ENCODE measurements at regions not wholly inside any gene's neighbourhood (a gene's known extent, or its start where the extent isn't known, plus 50 kb on each side); places are given as distances from the start of the nearest gene placed in this dataset.

DNA sequence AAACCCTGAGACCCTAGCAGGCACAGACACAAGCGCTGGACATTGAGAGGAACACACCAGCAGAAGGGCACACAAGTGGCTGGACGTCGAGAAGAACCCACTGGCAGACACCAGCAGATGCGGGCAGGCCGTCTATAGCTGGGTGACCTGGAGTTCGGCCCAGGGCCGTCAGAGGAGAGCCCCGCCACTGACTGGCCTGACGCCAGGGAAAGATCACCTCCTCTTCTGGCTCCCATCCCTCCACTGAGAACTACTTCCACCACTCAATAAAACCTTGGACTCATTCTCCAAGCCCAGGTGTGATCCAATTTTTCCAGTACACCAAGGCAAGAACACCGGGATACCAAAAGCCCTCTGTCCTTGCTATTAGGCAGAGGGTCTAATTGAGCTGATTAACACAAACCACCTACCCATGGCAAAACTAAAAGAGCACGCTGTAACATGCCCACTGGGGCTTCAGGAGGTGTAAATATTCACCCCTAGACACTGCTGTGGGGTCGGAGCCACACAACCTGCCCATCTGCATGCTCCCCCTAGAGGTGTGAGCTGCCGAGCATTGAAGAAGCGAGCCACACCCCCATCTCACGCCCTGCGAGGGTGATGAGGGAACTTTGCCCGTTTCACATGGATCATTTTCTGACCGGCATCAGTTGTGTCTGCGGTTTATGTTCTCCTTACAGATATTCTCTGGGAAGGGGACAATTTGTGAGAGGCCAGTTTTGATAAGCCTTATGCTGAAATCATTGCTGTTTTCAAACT, 104.8 kb downstream of the HLX start:
- no peak for DNase-seq

DNA sequence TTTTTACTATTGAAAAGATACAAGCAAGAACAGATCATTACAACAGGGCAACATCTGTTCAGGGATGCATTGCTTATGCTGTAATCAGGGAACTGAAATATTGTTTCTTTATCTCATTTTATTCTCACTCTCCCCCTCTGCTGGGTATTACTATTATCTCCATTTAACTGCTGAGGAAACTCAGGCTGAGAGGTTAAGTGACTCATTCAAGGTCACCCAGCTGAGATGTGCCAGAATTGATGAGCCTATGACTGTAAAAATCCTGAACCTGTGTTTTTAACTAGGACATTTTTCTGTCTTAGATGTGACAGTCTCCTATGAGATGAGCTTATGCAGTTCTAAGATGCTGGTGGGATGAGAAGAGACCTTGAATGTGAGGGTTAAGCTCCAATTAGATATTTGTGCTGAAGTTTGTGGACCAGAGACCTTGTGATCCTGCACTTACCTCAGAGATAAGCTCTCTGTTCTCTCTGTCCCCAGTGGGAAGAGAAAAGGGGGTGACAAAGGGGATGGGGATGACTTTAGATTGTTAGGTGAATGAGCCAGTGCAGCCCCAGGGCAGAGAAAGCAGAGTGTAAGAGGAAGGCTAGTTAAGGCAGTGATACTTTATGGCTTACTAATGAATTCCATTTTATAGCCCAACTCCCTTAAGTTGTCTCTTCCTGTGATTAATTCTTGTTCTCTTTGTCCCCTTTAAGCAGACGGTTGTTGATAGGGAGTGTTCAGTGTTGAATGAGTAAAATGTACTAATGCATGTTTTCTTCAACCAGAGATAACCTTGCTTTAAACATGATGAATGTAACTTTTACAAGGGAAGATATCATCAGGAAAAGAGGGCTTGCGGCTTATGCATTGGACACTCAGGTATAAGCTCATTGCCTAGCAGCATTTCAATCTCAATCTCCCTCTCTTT, 111.4 kb downstream of the HLX start:
- peak; percentile 81 for DNase-seq

DNA sequence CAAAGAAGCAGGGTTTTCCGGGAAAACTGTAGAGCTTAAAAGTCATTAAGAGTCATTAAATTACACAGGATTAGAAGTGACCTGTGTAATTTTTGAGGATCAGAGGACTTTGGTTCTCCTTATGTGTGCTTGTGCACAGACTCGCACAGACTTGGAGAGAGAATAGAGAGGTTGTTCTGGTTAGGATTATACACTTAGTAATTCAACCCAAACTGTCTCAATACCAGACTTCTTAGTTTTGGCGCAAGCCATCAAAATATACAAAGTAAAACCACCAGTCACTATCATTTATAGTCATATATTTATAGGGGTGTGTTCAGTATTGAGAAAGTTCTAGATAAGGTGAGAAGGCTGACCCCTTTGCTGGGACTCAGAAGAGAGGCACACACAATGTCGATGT, 112.3 kb downstream of the HLX start:
- no peak for DNase-seq

DNA sequence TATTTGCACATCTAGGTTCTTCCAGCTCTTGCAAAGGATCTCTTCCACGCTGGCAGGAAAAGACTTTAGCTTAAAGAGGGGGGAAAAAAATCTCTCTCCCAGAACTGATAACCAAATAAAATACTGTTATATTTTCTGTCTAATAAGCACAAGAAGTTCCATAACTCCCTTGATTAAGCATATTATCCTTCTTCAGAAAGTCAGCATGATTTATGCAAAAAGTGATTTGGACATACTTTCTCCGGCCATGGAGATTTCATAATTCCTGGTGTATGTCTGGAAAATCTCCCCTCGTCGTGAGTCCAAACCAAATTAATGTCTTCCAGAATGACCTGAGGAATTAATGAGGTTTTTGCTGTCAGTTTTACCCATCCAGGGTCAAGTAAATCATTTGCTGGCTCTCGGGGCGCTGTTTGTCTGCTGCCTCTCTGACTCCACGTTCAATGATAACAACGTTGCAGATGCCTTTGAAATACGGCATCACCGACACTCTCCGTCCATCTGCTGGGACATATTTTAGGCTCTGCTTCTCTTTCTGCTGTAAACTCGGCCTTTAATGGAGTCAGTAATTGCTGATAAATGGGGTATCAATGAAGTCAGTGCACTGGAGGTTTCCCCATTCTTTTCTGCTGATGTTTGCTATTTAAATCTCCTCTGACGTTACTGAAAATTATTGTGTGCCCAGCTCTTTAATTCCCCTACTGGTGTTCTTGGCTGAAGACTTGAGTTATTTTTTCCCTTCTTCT, 112.9 kb downstream of the HLX start:
- DNase-seq: peak; percentile 21

DNA sequence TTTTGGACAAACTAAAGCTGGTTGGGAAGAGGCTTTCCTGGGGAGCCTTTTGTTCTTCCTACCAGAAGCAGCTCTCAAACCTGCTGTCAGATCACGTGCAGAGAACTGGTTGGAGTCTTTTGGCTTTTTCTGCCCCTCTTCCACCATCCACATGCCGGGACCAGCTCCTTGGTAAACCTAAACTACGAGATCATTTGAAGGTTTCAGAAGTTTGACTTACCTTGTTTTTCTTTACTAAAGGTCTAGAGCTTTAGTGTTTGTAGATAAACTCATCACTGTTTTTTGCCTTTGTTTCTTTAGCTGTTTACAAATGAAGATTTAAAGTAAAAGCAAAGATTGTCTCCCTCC, 113.4 kb downstream of the HLX start:
- DNase-seq: no peak

DNA sequence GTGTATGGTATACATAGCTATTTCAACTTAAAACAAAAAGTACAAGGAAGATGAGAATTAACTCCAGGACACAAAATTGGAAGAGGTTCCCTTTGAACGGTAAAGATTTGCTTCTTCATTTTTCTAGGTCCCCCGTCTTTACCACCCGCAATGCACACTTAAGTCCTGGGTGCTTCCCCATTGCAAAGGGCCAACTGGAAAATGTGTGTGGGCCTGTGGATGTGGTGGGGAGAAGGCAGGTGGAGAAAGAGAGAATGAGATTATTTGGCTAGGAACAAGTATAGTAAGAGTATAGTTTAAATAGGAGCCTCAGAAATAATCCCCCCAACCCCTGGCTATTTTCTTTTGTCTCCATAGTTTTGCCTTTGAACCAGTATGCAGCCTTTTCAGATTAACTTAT, 115.4 kb downstream of the HLX start:
- no peak for DNase-seq

DNA sequence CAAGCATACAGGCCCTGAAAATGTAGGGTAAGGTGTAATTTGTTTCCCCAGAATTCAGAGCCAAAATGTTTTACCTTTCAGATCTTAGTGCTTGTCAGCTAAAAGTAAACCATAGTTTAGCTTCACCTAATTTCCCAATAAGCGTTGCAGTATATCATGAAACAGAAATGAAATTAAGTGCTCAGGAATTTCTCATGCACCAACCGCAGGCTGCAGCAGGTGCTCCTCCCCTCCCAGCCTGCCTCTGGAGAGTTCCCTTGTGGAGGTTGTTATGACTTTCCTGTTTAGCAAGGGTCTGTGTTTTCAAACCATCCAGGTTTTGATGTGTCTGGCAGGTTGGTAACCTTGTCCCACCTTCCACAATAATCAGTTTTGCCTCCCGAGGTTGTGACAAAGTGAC, 118.5 kb downstream of the HLX start:
- DNase-seq: no peak

DNA sequence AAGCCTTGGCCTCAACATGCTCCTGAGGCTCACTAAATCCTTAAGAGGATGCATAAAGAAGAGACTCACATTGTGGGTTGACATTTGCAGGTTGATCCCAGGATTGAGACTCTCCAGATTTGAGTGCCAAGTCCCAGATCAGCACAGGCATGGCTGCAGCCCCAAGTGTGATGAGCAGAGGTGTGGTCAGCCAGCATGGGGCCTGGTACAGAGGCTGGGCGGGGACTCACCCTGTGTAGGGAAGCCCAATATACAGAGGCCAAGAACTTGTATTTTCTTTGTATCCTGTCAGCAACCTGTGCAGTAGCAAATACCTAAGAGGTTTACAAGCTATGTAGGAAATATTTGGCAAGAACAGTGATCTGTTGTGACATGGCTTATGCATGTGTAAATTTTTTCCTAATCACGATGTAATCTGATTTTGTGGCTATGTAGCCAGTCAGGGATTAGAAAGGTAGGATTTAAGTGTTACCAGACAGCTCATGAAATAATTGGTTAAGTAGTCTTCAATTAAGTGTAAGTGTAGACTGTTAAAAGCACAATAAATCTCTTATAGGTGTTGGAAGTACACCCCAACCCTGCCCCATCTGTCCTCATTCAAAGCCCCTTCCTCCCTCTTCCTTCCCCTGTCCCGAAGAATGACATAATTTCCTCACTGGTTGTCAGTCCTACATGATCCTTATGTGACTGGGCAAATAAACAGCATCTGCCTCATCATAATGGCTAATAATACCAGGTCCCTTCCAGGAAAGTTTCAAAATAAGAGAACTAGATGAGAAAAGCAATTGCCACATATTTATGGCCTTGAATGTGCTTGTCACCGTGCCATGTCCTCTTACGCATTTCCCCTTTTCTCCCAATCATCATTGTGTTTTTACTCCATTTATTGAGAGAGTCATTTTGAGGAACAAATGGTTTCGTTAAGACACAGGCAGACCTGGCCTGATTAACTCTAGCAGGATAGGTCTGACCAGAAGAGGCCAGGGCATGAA, 120.9 kb downstream of the HLX start:
- no peak for DNase-seq

DNA sequence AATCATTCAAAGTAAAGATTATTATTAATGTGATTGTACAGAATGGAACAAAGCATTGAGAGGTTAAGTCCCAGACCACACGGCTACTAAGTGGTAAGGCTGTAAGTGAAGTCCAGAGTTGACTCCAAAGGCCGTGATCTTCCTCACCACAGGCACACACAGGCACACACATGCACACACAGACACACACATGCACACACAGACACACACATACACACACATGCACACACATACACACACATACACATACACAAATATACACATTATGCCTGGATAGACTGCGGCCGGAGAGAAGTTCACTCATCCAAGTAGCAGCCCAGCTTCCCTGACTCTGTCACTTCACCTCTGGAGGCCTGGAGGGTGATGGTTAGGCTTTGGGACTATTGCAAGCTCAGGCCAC, 121.9 kb downstream of the HLX start:
- no peak for DNase-seq

DNA sequence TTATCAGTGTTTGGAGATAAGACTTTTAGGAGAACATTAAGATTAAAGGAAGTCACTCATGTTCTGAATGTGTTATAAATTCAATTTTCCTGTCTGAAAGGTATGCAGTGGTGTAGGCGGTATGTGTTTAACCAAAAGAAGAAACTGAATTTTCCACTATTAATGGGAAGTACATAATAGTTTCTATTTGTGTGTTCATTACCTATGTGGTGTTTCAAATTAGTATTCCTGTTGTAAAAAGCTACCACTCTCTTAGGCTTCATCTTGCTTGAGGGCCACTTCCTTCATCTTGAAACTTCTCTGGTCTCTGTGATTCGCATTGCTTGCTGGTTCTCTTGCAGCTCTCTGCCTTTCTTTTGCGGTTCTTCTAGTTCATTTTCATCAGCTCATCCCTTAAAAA, 123.4 kb downstream of the HLX start:
- DNase-seq: no peak

DNA sequence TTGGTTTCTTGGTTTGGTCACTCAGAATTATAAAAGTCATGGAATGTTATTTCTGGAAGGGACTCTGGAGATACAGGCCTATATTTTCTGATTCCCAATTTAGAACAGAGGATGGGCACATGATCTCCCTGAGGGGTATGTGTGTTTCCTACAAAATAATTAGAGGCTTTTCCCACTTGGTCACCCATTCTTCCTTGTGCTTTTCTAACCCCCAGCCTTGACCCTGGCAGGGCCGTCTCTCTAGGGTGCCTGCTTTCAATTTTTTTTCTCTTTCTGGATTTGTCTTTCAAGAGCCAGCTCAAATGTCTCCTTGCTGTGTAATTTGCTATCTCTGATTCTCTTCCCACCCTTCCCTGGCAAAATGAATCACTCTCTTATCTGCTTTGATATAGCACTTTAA, 131.9 kb downstream of the HLX start:
- no peak for DNase-seq

DNA sequence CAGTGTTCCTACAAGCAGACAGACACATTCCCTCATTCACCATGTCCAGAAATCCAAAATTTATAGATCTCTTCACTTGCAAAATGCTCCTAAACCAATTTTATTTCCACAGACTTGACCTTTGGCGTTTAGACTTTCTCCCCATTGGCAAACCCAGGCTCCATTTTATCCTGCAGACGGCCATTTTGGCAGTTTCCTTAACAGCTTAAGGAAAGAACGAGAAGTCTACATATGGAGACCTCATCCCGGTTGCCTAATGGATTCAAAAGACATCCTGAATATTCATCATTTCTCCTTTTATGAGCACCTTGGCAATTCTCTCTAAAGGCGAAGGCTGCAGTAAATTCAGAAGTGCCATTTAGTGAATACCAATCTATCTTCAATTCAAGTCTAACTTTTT, 132.9 kb downstream of the HLX start:
- DNase-seq: no peak

DNA sequence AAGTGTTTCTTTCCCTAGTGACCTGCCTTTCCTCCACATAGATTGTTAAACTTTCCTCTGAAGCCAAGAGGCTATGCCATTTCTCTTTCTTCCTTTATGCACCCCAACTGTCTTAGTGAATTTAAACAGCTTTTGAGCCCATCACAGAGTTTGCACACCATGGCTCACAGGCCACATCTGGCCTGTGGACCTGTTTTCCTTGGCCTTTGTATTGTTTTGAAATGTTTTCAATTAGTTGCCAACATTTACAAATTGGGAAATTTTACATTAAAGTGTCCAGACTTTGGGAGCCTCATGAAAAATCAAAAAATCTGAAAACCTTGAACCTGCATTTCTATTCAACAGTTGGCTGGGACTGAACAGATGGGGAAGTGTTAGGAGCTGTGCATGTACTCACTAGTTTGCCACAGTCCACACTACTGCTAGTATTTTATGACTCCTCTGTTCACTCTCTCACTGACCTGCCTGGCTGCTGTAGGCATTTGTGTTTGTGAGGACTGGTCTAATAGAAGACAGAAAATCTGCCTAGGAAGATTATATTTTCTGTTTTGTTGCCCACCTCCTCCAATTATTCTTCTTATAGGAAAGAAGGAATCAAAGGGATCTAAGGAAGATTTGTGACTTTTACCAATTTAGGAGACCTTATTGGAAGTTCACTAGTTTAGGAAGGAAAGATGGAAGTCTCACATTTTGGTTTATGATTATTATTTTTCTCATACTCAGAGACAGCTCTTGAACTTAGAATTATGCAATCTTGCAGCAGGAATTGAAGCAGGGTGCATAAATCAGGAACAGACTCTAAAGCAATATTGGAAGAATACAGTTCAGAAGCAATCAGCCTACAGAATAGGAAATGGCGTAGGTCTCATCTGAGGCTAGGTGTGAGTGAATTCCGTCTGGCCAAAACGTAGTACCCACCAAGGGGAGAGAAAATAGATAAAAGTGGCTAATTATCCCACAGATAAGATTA, 134.7 kb downstream of the HLX start:
- no peak for DNase-seq

DNA sequence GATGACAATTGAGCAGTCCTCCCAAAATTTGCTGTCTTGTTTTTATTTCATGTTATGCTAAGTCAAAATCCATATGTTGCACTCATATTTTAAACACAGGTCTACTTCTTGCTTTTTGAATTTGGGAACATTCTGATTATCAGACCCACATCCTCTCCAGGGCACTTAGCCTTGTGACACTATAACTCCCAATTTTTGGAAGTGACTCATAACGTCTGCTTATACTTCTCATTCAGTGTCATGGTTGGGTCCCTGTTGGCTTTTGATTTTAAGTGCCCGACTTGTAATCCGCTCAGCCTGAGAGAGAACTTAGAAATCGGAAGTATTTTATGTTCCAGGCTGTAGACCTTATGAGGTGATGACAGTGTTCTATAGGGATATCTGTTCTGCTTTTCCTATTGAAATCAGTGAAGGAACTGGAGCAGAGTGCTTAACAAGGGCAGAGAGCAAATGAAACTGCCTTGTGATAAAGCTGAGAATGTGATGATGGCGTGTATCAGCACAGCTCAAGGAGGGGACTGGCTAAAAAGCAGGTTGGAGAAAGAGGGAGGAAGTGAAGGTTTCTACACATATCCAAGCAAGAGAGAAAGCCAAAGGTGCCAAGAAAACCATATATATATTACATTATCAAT, 136.0 kb downstream of the HLX start:
- no peak for DNase-seq

DNA sequence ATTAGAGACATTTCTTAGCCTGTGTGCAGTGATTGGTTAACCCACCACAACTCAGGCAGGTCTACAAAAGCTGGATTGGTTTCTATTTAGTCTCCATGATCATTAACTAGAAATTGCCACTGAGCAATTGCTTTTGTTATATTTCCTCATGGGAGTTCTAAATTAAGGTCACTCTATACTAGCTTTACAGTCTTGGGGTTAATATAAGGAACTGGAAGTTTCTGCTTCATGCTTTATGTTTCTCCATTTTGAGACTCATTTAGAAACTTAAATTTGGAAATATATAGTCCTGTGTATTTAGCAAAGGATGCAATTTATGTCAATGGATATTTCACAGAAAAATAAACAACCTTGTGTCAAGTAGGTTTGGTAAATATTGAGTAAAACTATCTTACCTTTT, 137.5 kb downstream of the HLX start:
- no peak for DNase-seq

DNA sequence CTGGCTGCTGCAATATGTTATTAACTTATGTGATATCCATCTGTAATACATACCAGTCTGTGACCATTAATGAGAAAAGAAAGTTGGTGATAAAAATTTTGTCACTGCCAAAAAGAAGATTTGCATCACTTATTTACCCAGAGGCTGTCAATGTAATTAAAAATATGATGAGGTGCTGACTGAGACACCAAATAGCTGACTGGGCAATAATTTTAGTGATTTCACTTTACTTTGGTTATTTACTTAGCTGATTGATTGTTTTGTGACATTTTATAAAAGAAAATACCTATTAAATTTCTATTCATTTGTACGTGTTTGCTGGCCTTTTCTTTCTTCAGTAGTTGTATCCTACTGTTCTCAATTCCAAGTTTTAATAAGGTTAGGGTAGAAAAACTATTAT, 139.2 kb downstream of the HLX start:
- no peak for DNase-seq

DNA sequence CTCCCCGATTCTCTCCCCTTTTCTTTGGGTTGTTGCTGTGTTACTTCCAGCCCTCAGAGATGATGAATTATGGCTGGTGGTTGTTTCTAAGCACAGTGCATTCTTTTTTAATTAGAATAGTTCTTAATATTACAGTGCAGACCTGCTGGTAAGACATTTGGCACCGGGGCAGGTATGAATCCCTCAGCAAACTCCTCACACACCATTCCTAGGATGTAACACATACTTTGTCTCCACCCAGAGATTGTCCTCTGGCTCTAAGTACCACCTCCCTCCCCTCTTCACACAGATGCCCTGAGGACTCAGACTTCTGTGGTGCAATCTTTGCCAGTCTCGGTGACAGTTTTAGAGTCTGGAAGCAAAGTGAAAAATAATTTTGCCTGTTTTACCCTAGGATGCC, 143.1 kb downstream of the HLX start:
- DNase-seq: peak; percentile 44

DNA sequence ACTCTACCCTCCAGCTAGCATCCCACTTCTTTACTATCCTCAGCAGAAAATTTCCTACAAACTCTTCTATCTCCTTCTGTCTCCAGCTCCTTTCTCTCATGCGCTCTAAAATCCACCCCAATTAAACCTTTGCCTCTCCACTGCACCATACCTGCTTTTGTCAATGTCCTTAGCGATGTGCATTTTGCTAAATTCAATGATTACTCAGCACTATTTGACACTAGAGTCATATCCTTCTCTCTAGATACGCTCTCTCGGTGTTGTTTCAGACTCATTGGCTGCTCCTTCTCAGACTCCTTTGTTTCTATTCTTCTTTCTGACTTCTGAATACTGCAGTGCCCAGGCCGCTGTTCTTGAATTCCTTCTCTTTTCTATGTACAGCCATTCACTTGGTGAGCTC, 144.2 kb downstream of the HLX start:
- no peak for DNase-seq

DNA sequence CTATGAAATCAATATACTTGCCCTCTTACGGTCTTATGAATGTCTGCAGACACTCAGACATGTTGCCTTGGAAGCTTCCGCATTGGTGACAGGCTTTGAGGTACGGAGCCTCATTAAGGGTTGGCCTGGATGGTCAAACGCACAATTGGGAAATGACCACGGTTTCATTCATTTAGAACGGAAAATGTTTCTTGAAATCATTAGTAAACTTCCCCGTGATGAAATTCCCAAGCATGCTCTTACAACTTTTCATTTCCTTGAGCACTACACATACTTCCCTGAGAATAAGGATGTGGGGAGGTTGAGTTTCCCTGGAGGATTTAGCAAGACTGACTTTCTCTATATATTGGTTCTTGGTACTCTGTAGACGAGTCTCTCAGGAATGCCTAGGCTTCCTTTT, 146.3 kb downstream of the HLX start:
- DNase-seq: peak; percentile 47

DNA sequence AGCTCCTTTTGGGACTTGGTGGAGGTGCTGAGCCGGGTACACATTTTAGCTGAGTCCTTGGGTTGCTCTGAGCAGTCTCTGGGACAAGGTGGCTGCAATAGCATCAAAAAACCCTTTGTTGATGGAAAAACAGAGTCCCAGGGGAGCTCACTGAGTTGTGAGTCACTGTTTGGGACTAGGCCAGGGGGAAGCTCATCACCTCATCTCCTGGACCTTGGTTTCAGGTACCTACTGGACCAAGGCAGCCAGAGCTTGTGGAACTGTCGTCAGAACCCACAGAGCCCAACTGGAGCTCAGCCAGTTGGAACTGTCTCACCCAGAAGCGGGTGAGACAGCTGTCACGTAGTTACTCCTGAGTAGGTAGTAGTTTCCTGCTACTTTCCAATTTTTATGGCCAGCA, 146.7 kb downstream of the HLX start:
- DNase-seq: peak; percentile 41

All from fibroblast of skin of right biceps (primary cell).